ENCODE measurements at regions not wholly inside any gene's neighbourhood (a gene's known extent, or its start where the extent isn't known, plus 50 kb on each side); places are given as distances from the start of the nearest gene placed in this dataset.

GRCh38 chr5:125499636-125500332 is 753.3 kb upstream of the ZNF608 start:
- no peak for FAIRE-seq
- dilution Hi-C loops (cut with MboI; ENCODE audit: extremely low pct_ligation_motif_present, low sequenced_read_pairs) = no loop called here

More at GRCh38 chr5:125499636-125500332, 753.3 kb upstream of the ZNF608 start:
- Histone ChIP-seq H3K79me2 (ENCODE audit: control insufficient read depth, insufficient read depth, low read length) (no peaks in the 10 kb centered on the region), H3K4me1 (ENCODE audit: control insufficient read depth, extremely low read depth, insufficient read depth, low read length) (no peaks in the 10 kb centered on the region), H4K20me1 (replicated peaks; ENCODE audit: control insufficient read depth, extremely low read depth, insufficient read depth, low read length) (no peaks in the 10 kb centered on the region), H3K36me3 (ENCODE audit: control insufficient read depth in 2 of 2, extremely low read depth in 1 of 2, insufficient read depth in 2 of 2, low read length in 2 of 2) (no peaks in the 10 kb centered on the region), H3K9me3 (replicated peaks; ENCODE audit: control insufficient read depth, insufficient read depth, low read length) (no peaks in the 10 kb centered on the region), H3K4me2 (ENCODE audit: insufficient read depth, low read length) (no peak overlapping the region), H3K9me1 (replicated peaks; ENCODE audit: control insufficient read depth, extremely low read depth, insufficient read depth, low read length) (no peaks in the 10 kb centered on the region), H2AFZ (ENCODE audit: low read depth, low read length) (no peak overlapping the region), H3K4me3 (replicated peaks in 1 of 3; ENCODE audit: insufficient read depth in 1 of 3, low read depth in 1 of 3, low read length in 3 of 3) (no peak overlapping the region), H3K27me3 (ENCODE audit: control insufficient read depth in 2 of 2, insufficient read depth in 2 of 2, low read length in 2 of 2) (no peaks in the 10 kb centered on the region), H3K9ac (replicated peaks; ENCODE audit: extremely low read depth, insufficient read depth, low read length) (no peak overlapping the region), H3K27ac (ENCODE audit: insufficient read depth, low read depth, low read length) (no peak overlapping the region)
- TF ChIP-seq GATA2 (IDR thresholded peaks at IDR 0.05; ENCODE audit: insufficient read depth, insufficient read length, low read depth, low read length) (no peak), POLR2A (IDR thresholded peaks at IDR 0.05; ENCODE audit: low read depth, low read length) (no peak), JUN (IDR thresholded peaks at IDR 0.05; ENCODE audit: borderline replicate concordance, insufficient read depth, insufficient read length, low read depth) (no peak), EZH2 (IDR thresholded peaks at IDR 0.05; ENCODE audit: borderline replicate concordance, low read depth, low read length, severe bottlenecking) (no peak), POLR2AphosphoS5 (IDR thresholded peaks at IDR 0.05; ENCODE audit: insufficient read depth, low read depth, low read length) (no peak), MYC (IDR thresholded peaks at IDR 0.05; ENCODE audit: low read depth, low read length) (no peak), CTCF (IDR thresholded peaks at IDR 0.05; ENCODE audit: extremely low read depth in 1 of 2, insufficient read depth in 1 of 2, low read depth in 1 of 2, low read length in 2 of 2) (no peak), FOS (IDR thresholded peaks at IDR 0.05; ENCODE audit: borderline replicate concordance, insufficient read depth, low read length) (no peak), MAX (IDR thresholded peaks at IDR 0.05; ENCODE audit: insufficient read depth, insufficient read length) (no peak)
- ChIA-PET CTCF (no interaction called here), POLR2A (no interaction called here)
- intact Hi-C loops (cut with micrococcal nuclease) = no loop called here
- BruUV-seq (replicated peaks) = no TSS peak
- no peak for DNase-seq (ENCODE audit: low read depth, low spot score)

Data from endothelial cell of umbilical vein (primary cell).